NCI-H187 (cell line): ENCODE measurements at regions not wholly inside any gene's neighbourhood (a gene's known extent, or its start where the extent isn't known, plus 50 kb on each side); places are given as distances from the start of the nearest gene placed in this dataset.

Experiments
- DNase-seq, 2 experiments: peaks; one replicate each; lab custom pipeline; 2025; lab: John Stamatoyannopoulos, UW

GRCh38 chr19:31979949-31980670 lies 365.3 kb upstream of the ZNF507 start:
- DNase-seq: no peak

GRCh38 chr19:31980796-31981195 lies 364.6 kb upstream of the ZNF507 start:
- no peak for DNase-seq

GRCh38 chr19:31981545-31981944 lies 363.9 kb upstream of the ZNF507 start:
- DNase-seq: no peak

GRCh38 chr19:31983647-31984046 lies 361.8 kb upstream of the ZNF507 start:
- no peak for DNase-seq

GRCh38 chr19:31985001-31985605 lies 360.3 kb upstream of the ZNF507 start:
- no peak for DNase-seq

- DNase-seq: no peak
Measured at GRCh38 chr19:31986951-31987350, 358.5 kb upstream of the ZNF507 start.

GRCh38 chr19:31988256-31988655 lies 357.2 kb upstream of the ZNF507 start:
- DNase-seq: no peak

GRCh38 chr19:31991984-31992655 lies 353.3 kb upstream of the ZNF507 start:
- no peak for DNase-seq

- no peak for DNase-seq
Measured at GRCh38 chr19:31992750-31993149, 352.7 kb upstream of the ZNF507 start.

- no peak for DNase-seq
Measured at GRCh38 chr19:31995546-31995945, 349.9 kb upstream of the ZNF507 start.

GRCh38 chr19:32010071-32010470 lies 335.3 kb upstream of the ZNF507 start:
- no peak for DNase-seq

- no peak for DNase-seq
Measured at GRCh38 chr19:32012206-32012605, 333.2 kb upstream of the ZNF507 start.

GRCh38 chr19:32012886-32013631 lies 332.4 kb upstream of the ZNF507 start:
- no peak for DNase-seq

GRCh38 chr19:32017176-32017953 lies 328.0 kb upstream of the ZNF507 start:
- DNase-seq: no peak

- DNase-seq: no peak
Measured at GRCh38 chr19:32018014-32018413, 327.4 kb upstream of the ZNF507 start.

GRCh38 chr19:32020538-32020937 lies 324.9 kb upstream of the ZNF507 start:
- DNase-seq: no peak

- no peak for DNase-seq
Measured at GRCh38 chr19:32022044-32022640, 323.3 kb upstream of the ZNF507 start.

GRCh38 chr19:32022731-32023563 lies 322.5 kb upstream of the ZNF507 start:
- DNase-seq: no peak

GRCh38 chr19:32023564-32023832 lies 321.9 kb upstream of the ZNF507 start:
- no peak for DNase-seq

- DNase-seq: no peak
Measured at GRCh38 chr19:32029235-32029634, 316.2 kb upstream of the ZNF507 start.

- no peak for DNase-seq
Measured at GRCh38 chr19:32032561-32032960, 312.8 kb upstream of the ZNF507 start.
